Endothelial cell of umbilical vein (primary cell): ENCODE measurements at regions not wholly inside any gene's neighbourhood (a gene's known extent, or its start where the extent isn't known, plus 50 kb on each side); places are given as distances from the start of the nearest gene placed in this dataset.
"Not testable (repeated sequence)": the region's sequence is repeated elsewhere in the genome, so short reads cannot be mapped to it uniquely, and the experiment has no call there.

Source experiments
- BruUV-seq: library from RNA; stranded (reverse); fragments of 400-500 nt; replicated peaks from 2 replicates; lab custom pipeline; 2021; lab: Mats Ljungman, UMichigan
- CTCF ChIA-PET: fragments of 300-600, 350-600 bp; sonication (Branson Sonifier 250); formaldehyde crosslinking; loops from one replicate; lab custom pipeline; 2021; ENCODE audit warnings: antibody characterized with exemption, inconsistent platforms; lab: Charles Lee
- POLR2A ChIA-PET: fragments of 300-600, 350-600 bp; sonication (Branson Sonifier 250); formaldehyde crosslinking; loops from one replicate; lab custom pipeline; 2021; ENCODE audit warnings: antibody characterized with exemption, inconsistent platforms; lab: Charles Lee
- DNase-seq: peaks from one replicate; pipeline ENCODE4 v3.0.0-alpha.2; 2011; ENCODE audit warnings: low read depth, low spot score
- FAIRE-seq: peaks from 2 replicates; lab custom pipeline; 2011; peaks lifted over from hg19 to GRCh38; lab: Jason Lieb, UNC
- H2AFZ ChIP-seq: 2 replicates; pipeline ENCODE4 v1.6.0; 2012; ENCODE audit warnings: low read depth, low read length, control low read depth, inconsistent platforms
- H3K27ac ChIP-seq: 2 replicates; pipeline ENCODE4 v1.5.1; 2011; ENCODE audit warnings: low read depth, mild to moderate bottlenecking, control low read depth, low read length, moderate library complexity; ENCODE audit not compliant: insufficient read depth
- H3K27me3 ChIP-seq, 2 experiments: 2 replicates each; pipeline versions ENCODE4 v1.6.0 to v1.6.1; 2011; ENCODE audit warnings: low read length in 2 of 2, mixed read lengths in 1 of 2; ENCODE audit not compliant: control insufficient read depth in 2 of 2, insufficient read depth in 2 of 2
- H3K36me3 ChIP-seq, 2 experiments: 2 replicates in 1 of 2; 3 replicates in 1 of 2; pipeline ENCODE4 v1.5.1; 2011; ENCODE audit warnings: low read length in 2 of 2, mild to moderate bottlenecking in 1 of 2, moderate library complexity in 1 of 2; ENCODE audit not compliant: control insufficient read depth in 2 of 2, insufficient read depth in 2 of 2; ENCODE audit errors: extremely low read depth in 1 of 2
- H3K4me1 ChIP-seq: 3 replicates; pipeline ENCODE4 v1.5.1; 2011; ENCODE audit warnings: mild to moderate bottlenecking, low read length; ENCODE audit not compliant: control insufficient read depth, insufficient read depth; ENCODE audit errors: extremely low read depth
- H3K4me2 ChIP-seq: 2 replicates; pipeline ENCODE4 v1.6.1; 2011; ENCODE audit warnings: low read length, control low read depth, mixed read lengths; ENCODE audit not compliant: insufficient read depth
- H3K4me3 ChIP-seq, 3 experiments: fragments of 200-600 bp in 1 of 3; sonication (generic), shearing (Covaris generic) in 1 of 3; replicated peaks in 1 of 3; 2 replicates each; pipeline ENCODE4 v1.5.1; 2011 to 2016; ENCODE audit warnings: control low read depth in 3 of 3, low read length in 3 of 3, mild to moderate bottlenecking in 2 of 3, inconsistent platforms in 1 of 3, low read depth in 1 of 3, moderate library complexity in 1 of 3; ENCODE audit not compliant: insufficient read depth in 1 of 3
- H3K79me2 ChIP-seq: 2 replicates; pipeline ENCODE4 v1.6.0; 2012; ENCODE audit warnings: low read length, inconsistent platforms; ENCODE audit not compliant: control insufficient read depth, insufficient read depth
- H3K9ac ChIP-seq: replicated peaks from 2 replicates; pipeline ENCODE3; 2011; ENCODE audit warnings: low read length, control low read depth; ENCODE audit not compliant: insufficient read depth; ENCODE audit errors: extremely low read depth
- H3K9me1 ChIP-seq: replicated peaks from 3 replicates; pipeline ENCODE4 v1.6.0; 2011; ENCODE audit warnings: mild to moderate bottlenecking, low read length; ENCODE audit not compliant: control insufficient read depth, insufficient read depth; ENCODE audit errors: extremely low read depth
- H3K9me3 ChIP-seq: replicated peaks from 2 replicates; pipeline ENCODE4 v1.5.1; 2012; ENCODE audit warnings: low read length, inconsistent platforms; ENCODE audit not compliant: control insufficient read depth, insufficient read depth
- H4K20me1 ChIP-seq: replicated peaks from 2 replicates; pipeline ENCODE3; 2011; ENCODE audit warnings: mild to moderate bottlenecking, low read length; ENCODE audit not compliant: control insufficient read depth, insufficient read depth; ENCODE audit errors: extremely low read depth
- EZH2 ChIP-seq: IDR thresholded peaks from 2 replicates; pipeline ENCODE4 v1.6.1; 2012; ENCODE audit warnings: borderline replicate concordance, low read depth, mild to moderate bottlenecking, moderate library complexity, low read length, inconsistent platforms; ENCODE audit not compliant: severe bottlenecking
- FOS ChIP-seq: IDR thresholded peaks from 2 replicates; pipeline ENCODE4 v1.6.1; 2011; ENCODE audit warnings: mild to moderate bottlenecking, low read length, moderate library complexity, borderline replicate concordance; ENCODE audit not compliant: insufficient read depth
- GATA2 ChIP-seq: IDR thresholded peaks from 2 replicates; pipeline ENCODE4 v1.7.0; 2011; ENCODE audit warnings: low read depth, mild to moderate bottlenecking, moderate library complexity, mixed read lengths, low read length; ENCODE audit not compliant: insufficient read length, insufficient read depth
- JUN ChIP-seq: IDR thresholded peaks from 2 replicates; pipeline ENCODE4 v1.6.1; 2011; ENCODE audit warnings: borderline replicate concordance, low read depth; ENCODE audit not compliant: insufficient read length, insufficient read depth
- MYC ChIP-seq: IDR thresholded peaks from one replicate; pipeline ENCODE4 v1.6.1; 2011; ENCODE audit warnings: mild to moderate bottlenecking, low read depth, low read length
- POLR2A ChIP-seq: IDR thresholded peaks from 2 replicates; pipeline ENCODE4 v1.6.1; 2012; ENCODE audit warnings: low read depth, mild to moderate bottlenecking, control low read depth, low read length
- POLR2AphosphoS5 ChIP-seq: IDR thresholded peaks from 2 replicates; pipeline ENCODE4 v1.6.1; 2012; ENCODE audit warnings: low read depth, mild to moderate bottlenecking, control low read depth, low read length, moderate library complexity; ENCODE audit not compliant: insufficient read depth
- dilution Hi-C: fragments of 300-500 bp; cut with MboI; formaldehyde crosslinking; loops from one replicate; pipeline ENCODE4 v1.15.0; 2019; ENCODE audit warnings: low sequenced_read_pairs; ENCODE audit not compliant: extremely low pct_ligation_motif_present
- intact Hi-C: fragments of 100-400 bp; cut with micrococcal nuclease; formaldehyde crosslinking; loops from one replicate; pipeline ENCODE4 v1.10.0; 2022
- TF ChIP-seq, protein P1 (sequence below), 2 donors: IDR thresholded peaks; 1 replicate in 1 of 2; 2 replicates in 1 of 2; pipeline ENCODE4 v1.5.1; 2011; ENCODE audit warnings: low read length in 2 of 2, mild to moderate bottlenecking in 2 of 2, moderate library complexity in 2 of 2, control low read depth in 1 of 2, inconsistent platforms in 1 of 2, low read depth in 1 of 2; ENCODE audit not compliant: insufficient read depth in 1 of 2; ENCODE audit errors: extremely low read depth in 1 of 2
- TF ChIP-seq, protein P2 (sequence below): IDR thresholded peaks from 2 replicates; pipeline ENCODE4 v1.6.1; 2011; ENCODE audit not compliant: insufficient read depth, insufficient read length

DNA sequence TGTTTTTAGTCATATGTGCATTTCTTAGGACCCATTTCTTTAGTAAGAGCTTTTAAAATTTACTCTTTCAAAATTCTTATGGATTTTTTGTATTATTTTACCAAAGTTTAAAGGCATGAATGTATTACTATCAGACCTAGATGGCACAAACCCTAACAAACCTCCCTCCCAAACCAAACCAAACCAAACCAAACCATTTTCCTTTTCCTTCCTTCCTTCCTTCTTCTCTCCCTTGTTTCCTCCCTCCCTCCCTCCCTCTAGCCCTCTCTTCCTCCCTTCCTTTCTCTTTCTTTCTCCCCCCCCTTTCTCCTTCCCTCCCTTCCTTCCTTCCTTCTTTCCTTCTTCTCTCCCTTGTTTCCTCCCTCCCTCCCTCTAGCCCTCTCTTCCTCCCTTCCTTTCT, 1001.8 kb upstream of the CITED2 start:
- Histone ChIP-seq H3K9me3 (no peaks in the 10 kb centered on the region), H3K27ac (no peak overlapping the region), H3K4me3 (no peak overlapping the region), H3K9me1 (no peaks in the 10 kb centered on the region), H3K79me2 (no peaks in the 10 kb centered on the region), H4K20me1 (no peaks in the 10 kb centered on the region), H3K4me1 (no peaks in the 10 kb centered on the region), H3K36me3 (no peaks in the 10 kb centered on the region), H3K27me3 (no peaks in the 10 kb centered on the region), H3K9ac (no peak overlapping the region), H2AFZ (no peak overlapping the region), H3K4me2 (no peak overlapping the region)
- FAIRE-seq, result no peak
- no TSS peak for BruUV-seq
- intact Hi-C loops (no loop called here), dilution Hi-C loops (no loop called here)
- CTCF ChIA-PET, result no interaction called here
- POLR2A ChIA-PET, result no interaction called here
- no peak for DNase-seq
- TF ChIP-seq POLR2AphosphoS5 (no peak), JUN (no peak), EZH2 (no peak), GATA2 (no peak), POLR2A (no peak), MYC (no peak), FOS (no peak)
- TF ChIP-seq, protein P1, sequence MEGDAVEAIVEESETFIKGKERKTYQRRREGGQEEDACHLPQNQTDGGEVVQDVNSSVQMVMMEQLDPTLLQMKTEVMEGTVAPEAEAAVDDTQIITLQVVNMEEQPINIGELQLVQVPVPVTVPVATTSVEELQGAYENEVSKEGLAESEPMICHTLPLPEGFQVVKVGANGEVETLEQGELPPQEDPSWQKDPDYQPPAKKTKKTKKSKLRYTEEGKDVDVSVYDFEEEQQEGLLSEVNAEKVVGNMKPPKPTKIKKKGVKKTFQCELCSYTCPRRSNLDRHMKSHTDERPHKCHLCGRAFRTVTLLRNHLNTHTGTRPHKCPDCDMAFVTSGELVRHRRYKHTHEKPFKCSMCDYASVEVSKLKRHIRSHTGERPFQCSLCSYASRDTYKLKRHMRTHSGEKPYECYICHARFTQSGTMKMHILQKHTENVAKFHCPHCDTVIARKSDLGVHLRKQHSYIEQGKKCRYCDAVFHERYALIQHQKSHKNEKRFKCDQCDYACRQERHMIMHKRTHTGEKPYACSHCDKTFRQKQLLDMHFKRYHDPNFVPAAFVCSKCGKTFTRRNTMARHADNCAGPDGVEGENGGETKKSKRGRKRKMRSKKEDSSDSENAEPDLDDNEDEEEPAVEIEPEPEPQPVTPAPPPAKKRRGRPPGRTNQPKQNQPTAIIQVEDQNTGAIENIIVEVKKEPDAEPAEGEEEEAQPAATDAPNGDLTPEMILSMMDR (IDR thresholded peaks at IDR 0.05; ENCODE audit: extremely low read depth in 1 of 2, insufficient read depth in 1 of 2, low read depth in 1 of 2, low read length in 2 of 2), result no peak
- TF ChIP-seq, protein P2, sequence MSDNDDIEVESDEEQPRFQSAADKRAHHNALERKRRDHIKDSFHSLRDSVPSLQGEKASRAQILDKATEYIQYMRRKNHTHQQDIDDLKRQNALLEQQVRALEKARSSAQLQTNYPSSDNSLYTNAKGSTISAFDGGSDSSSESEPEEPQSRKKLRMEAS, result no peak

DNA sequence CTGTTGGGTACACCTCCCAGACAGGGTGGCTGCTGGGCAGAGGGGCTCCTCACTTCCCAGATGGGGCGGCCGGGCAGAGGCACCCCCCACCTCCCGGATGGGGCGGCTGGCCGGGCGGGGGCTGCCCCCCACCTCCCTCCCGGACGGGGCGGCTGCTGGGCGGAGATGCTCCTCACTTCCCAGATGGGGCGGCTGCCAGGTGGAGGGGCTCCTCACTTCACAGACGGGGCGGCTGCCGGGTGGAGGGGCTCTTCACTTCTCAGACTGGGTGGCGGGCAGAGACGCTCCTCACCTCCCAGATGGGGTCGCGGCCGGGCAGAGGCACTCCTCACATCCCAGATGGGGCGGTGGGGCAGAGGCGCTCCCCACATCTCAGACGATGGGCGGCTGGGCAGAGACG, 999.3 kb upstream of the CITED2 start:
- H3K9ac ChIP-seq, H2AFZ ChIP-seq, H3K36me3 ChIP-seq, H3K9me3 ChIP-seq, H3K4me3 ChIP-seq, H3K27me3 ChIP-seq, CTCF ChIA-PET, H3K9me1 ChIP-seq, H4K20me1 ChIP-seq, DNase-seq, H3K27ac ChIP-seq, POLR2A ChIA-PET, H3K79me2 ChIP-seq, H3K4me2 ChIP-seq, H3K4me1 ChIP-seq, dilution Hi-C loops, BruUV-seq, intact Hi-C loops, FAIRE-seq: not testable (repeated sequence)
